OCI-LY7 (cell line): ENCODE measurements at regions not wholly inside any gene's neighbourhood (a gene's known extent, or its start where the extent isn't known, plus 50 kb on each side); places are given as distances from the start of the nearest gene placed in this dataset.

Experiments
- EZH2phosphoT487 ChIP-seq: fragments of 200-600 bp; sonication (generic); IDR thresholded peaks from 2 replicates; pipeline ENCODE4 v1.6.1; 2018; ENCODE audit warnings: low read depth, borderline replicate concordance, mild to moderate bottlenecking, mixed run types, antibody characterized with exemption, low read length, moderate library complexity, mixed read lengths
- TF ChIP-seq, protein P1 (sequence below): fragments of 200-600 bp; sonication (generic); conservative IDR thresholded peaks from 2 replicates; pipeline ENCODE4 v1.5.1; 2014; ENCODE audit warnings: mild to moderate bottlenecking, antibody characterized with exemption, low read length, moderate library complexity, mixed read lengths

DNA sequence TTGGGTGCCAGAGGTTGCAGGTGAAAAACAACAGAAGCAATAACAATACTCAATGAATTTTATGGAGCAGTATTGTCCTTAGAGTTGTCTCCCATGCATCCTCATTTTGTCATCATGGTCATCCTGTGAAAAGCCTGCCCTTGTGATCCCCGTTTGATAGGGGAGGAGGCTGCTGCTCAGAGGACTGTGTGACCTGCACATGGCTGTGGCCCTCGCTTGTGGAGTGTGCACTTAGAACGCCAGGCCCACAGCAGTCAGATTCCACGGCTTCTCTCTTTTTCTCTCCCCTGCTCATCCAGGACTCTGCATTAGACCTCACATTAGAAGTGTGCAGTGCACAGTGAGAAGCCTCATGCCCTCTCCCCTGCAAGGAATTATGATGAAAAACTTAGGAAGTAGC lies 491.1 kb upstream of the KLF6 start:
- TF ChIP-seq, protein P1, sequence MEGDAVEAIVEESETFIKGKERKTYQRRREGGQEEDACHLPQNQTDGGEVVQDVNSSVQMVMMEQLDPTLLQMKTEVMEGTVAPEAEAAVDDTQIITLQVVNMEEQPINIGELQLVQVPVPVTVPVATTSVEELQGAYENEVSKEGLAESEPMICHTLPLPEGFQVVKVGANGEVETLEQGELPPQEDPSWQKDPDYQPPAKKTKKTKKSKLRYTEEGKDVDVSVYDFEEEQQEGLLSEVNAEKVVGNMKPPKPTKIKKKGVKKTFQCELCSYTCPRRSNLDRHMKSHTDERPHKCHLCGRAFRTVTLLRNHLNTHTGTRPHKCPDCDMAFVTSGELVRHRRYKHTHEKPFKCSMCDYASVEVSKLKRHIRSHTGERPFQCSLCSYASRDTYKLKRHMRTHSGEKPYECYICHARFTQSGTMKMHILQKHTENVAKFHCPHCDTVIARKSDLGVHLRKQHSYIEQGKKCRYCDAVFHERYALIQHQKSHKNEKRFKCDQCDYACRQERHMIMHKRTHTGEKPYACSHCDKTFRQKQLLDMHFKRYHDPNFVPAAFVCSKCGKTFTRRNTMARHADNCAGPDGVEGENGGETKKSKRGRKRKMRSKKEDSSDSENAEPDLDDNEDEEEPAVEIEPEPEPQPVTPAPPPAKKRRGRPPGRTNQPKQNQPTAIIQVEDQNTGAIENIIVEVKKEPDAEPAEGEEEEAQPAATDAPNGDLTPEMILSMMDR = no peak
- no peak for TF ChIP-seq EZH2phosphoT487
